GM21390 (cell line): ENCODE measurements at regions not wholly inside any gene's neighbourhood (a gene's known extent, or its start where the extent isn't known, plus 50 kb on each side); places are given as distances from the start of the nearest gene placed in this dataset.

ENCODE experiments used
- ATAC-seq: cut with Tn5 transposase; IDR thresholded peaks from one replicate; pipeline ENCODE4 v1.9.1; 2021; ENCODE audit not compliant: unreplicated experiment

GRCh38 chr18:68262690-68263294, 452.1 kb downstream of the TMX3 start:
- ATAC-seq, result no peak

DNA sequence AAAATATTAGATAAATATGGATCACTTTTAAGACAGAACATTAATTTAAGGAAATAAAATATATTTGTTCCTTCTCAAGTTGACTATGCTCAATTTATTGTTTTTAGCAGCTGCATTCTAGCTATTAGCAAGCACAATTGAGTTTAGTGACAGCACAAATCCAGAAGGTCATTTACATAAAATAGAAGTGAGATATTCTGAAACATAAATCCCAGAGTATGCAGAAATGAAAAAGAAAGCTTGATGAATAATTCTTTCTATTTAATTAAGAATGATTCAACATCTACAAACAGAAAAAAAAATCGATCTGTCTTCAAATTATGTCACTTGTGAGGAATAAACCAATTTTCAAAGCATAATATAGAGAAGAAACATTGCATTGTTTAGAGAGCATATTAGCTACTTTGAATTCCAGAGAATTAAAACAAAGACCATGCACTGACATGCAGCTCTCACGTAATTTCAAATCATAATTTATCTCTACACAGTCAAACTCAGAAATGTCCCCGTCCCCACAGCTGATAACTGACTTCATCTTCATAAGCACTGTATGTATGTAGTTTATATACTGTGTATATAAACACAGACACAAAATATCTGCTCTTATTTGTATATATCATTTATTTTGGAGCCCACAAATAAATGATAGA, 458.4 kb downstream of the TMX3 start:
- no peak for ATAC-seq

GRCh38 chr18:68244786-68245185, 470.1 kb downstream of the TMX3 start:
- ATAC-seq, result no peak

DNA sequence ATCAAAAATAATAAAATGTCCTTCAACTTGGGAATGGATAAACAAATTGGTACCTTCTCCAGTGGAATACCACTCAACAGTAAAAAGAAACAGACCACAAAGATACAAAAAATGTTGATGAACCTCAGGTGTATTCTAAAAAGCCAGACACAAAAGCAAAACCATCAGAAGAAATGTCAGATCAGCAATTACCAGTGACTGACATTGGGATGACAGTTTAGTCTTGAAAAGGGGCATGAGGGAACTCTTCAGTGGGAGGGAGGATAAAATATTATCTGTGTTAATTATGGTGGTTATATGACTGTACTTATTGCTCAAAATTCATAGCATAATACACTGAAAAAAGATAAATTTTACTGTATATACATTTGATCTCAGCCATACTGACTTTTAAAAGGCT, 473.0 kb downstream of the TMX3 start:
- ATAC-seq, result no peak

DNA sequence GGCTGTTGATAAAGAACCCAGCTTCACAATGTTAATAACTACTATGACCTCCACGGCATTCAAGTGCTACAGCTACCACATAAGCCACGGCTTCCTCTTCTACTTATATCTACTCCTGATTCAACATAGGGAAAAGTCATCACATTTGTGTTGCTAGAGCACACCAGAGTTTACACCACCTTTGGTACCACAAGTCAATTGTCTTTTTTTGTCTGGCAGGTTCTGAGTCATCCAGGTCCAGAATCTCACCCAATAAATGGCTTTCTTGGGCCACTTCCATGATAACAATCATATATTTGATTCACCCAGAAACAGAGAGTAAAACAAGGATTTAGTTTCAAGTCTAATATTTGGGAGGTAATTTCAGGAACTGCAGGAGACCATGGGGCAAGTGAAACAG, 480.2 kb downstream of the TMX3 start:
- no peak for ATAC-seq

GRCh38 chr18:68234131-68234530, 480.8 kb downstream of the TMX3 start:
- no peak for ATAC-seq

GRCh38 chr18:68233018-68233417, 481.9 kb downstream of the TMX3 start:
- ATAC-seq, result no peak

- no peak for ATAC-seq
These were observed 485.6 kb downstream of the TMX3 start for GRCh38 chr18:68229351-68229750.

GRCh38 chr18:68221111-68221724, 493.7 kb downstream of the TMX3 start:
- ATAC-seq, result no peak

GRCh38 chr18:68220458-68220857, 494.4 kb downstream of the TMX3 start:
- no peak for ATAC-seq

- no peak for ATAC-seq
These were observed 495.0 kb downstream of the TMX3 start for GRCh38 chr18:68219872-68220271.

DNA sequence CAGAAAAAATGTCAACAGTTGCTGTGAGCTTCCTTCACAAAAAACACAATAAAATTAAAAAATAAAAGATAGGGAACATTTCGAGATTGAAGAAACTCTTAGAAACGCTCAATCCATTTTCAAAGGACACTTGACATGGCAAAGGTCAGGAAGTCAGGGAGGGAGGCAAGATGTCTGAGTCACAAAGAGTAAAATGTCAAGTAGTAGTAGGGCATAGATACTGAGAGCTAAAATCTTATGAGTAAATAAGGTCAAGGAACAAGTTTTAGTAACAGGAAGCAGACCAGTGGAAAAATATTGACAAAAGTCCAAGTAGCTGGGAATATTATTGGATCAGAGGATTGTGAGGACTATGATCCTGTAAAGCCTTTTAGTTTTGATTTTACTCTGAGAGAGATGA, 495.6 kb downstream of the TMX3 start:
- no peak for ATAC-seq

GRCh38 chr18:68215931-68216330, 499.0 kb downstream of the TMX3 start:
- no peak for ATAC-seq

DNA sequence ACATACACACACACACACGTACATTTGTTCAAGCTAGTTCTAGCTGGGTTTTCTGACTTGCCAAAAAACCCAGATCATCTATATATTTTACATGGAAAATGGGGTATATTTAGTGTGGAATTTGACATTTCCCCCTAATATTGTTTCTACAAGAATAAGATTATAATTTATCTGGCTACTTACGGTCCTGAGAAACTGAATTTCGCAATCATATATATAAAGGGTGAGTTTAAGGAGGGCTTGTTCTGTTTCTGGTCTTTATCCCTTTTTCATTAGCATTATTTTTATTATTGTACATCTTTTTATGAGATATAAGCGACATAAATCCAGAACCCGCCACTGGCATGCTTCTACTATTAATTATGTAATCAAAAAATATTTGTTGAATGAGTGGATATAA, 528.9 kb downstream of the TMX3 start:
- no peak for ATAC-seq

GRCh38 chr18:68181956-68182355, 533.0 kb downstream of the TMX3 start:
- no peak for ATAC-seq

GRCh38 chr18:68179811-68180210, 535.1 kb downstream of the TMX3 start:
- ATAC-seq, result no peak

GRCh38 chr18:68178921-68179320, 536.0 kb downstream of the TMX3 start:
- ATAC-seq, result no peak

GRCh38 chr18:68177807-68178702, 536.9 kb downstream of the TMX3 start:
- ATAC-seq, result no peak

DNA sequence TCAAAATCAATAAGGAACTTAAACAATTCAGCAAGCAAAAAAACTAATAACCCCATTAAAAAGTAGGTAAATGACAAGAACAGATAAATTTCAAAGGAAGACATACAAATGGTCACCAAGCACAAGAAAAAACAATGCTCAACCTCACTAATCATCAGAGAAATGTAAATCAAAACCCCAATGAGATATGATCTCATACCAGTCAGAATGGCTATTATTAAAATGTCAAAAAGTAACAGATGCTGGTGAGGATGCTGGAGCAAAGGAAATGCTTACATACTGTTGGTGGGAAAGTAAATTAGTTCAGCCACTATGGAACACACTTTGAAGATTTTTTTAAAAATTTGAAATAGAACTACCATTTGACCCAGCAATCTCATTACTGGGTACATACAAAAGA, 538.0 kb downstream of the TMX3 start:
- no peak for ATAC-seq

- no peak for ATAC-seq
These were observed 541.9 kb downstream of the TMX3 start for GRCh38 chr18:68172842-68173549.

GRCh38 chr18:68164909-68165308, 550.0 kb downstream of the TMX3 start:
- ATAC-seq, result no peak
